ENCODE measurements at regions not wholly inside any gene's neighbourhood (a gene's known extent, or its start where the extent isn't known, plus 50 kb on each side); places are given as distances from the start of the nearest gene placed in this dataset.

- CTCF ChIA-PET: no interaction called here
- H3K9me3 ChIP-seq (ENCODE audit: low read depth, low read length, poor library complexity, severe bottlenecking): no peaks in the 10 kb centered on the region
- no peaks in the 10 kb centered on the region for H3K36me3 ChIP-seq (ENCODE audit: insufficient read depth, low read length, poor library complexity, severe bottlenecking)
- DNase-seq (ENCODE audit: low spot score): no peak
- no peak overlapping the region for H3K4me3 ChIP-seq (ENCODE audit: low read depth, low read length, poor library complexity, severe bottlenecking)
- POLR2A ChIA-PET (ENCODE audit: low non-redundant PET): no interaction called here
- H3K4me1 ChIP-seq (ENCODE audit: insufficient read depth, low read length, poor library complexity, severe bottlenecking): no peaks in the 10 kb centered on the region
- intact Hi-C loops (cut with micrococcal nuclease; ENCODE audit: unreplicated experiment): no loop called here
- H3K27ac ChIP-seq (ENCODE audit: low read depth, low read length, poor library complexity, severe bottlenecking): no peak overlapping the region
- no TSS peak for BruUV-seq (replicated peaks)
- no peak for TF ChIP-seq CTCF (conservative IDR thresholded peaks at IDR 0.05; ENCODE audit: low read depth, low read length)
- TF ChIP-seq EZH2 (IDR thresholded peaks at IDR 0.05; ENCODE audit: borderline replicate concordance, low read depth, low read length, poor library complexity, severe bottlenecking): no peak
- H3K27me3 ChIP-seq (replicated peaks; ENCODE audit: insufficient read depth, low read depth, low read length, poor library complexity): no peaks in the 10 kb centered on the region
Measured at GRCh38 chr13:69094485-69094884, 1013.1 kb upstream of the ATXN8OS start.

- no peaks in the 10 kb centered on the region for H3K27me3 ChIP-seq (replicated peaks; ENCODE audit: insufficient read depth, low read depth, low read length, poor library complexity)
- no peak overlapping the region for H3K27ac ChIP-seq (ENCODE audit: low read depth, low read length, poor library complexity, severe bottlenecking)
- no peak for TF ChIP-seq CTCF (conservative IDR thresholded peaks at IDR 0.05; ENCODE audit: low read depth, low read length)
- no peak for TF ChIP-seq EZH2 (IDR thresholded peaks at IDR 0.05; ENCODE audit: borderline replicate concordance, low read depth, low read length, poor library complexity, severe bottlenecking)
- no peak for DNase-seq (ENCODE audit: low spot score)
- ChIA-PET CTCF (no interaction called here), POLR2A (ENCODE audit: low non-redundant PET) (no interaction called here)
- BruUV-seq (replicated peaks): no TSS peak
- no peaks in the 10 kb centered on the region for H3K4me1 ChIP-seq (ENCODE audit: insufficient read depth, low read length, poor library complexity, severe bottlenecking)
- no peaks in the 10 kb centered on the region for H3K36me3 ChIP-seq (ENCODE audit: insufficient read depth, low read length, poor library complexity, severe bottlenecking)
- no peak overlapping the region for H3K4me3 ChIP-seq (ENCODE audit: low read depth, low read length, poor library complexity, severe bottlenecking)
- H3K9me3 ChIP-seq (ENCODE audit: low read depth, low read length, poor library complexity, severe bottlenecking): peaks cover 2% of the 10 kb centered on the region
- intact Hi-C loops (cut with micrococcal nuclease; ENCODE audit: unreplicated experiment): no loop called here
Measured at GRCh38 chr13:69092615-69093322, 1014.9 kb upstream of the ATXN8OS start.

- CTCF ChIA-PET: no interaction called here
- POLR2A ChIA-PET (ENCODE audit: low non-redundant PET): no interaction called here
- TF ChIP-seq EZH2 (IDR thresholded peaks at IDR 0.05; ENCODE audit: borderline replicate concordance, low read depth, low read length, poor library complexity, severe bottlenecking): no peak
- TF ChIP-seq CTCF (conservative IDR thresholded peaks at IDR 0.05; ENCODE audit: low read depth, low read length): no peak
- Histone ChIP-seq H3K36me3 (ENCODE audit: insufficient read depth, low read length, poor library complexity, severe bottlenecking) (no peaks in the 10 kb centered on the region), H3K4me1 (ENCODE audit: insufficient read depth, low read length, poor library complexity, severe bottlenecking) (no peaks in the 10 kb centered on the region), H3K27ac (ENCODE audit: low read depth, low read length, poor library complexity, severe bottlenecking) (no peak overlapping the region), H3K27me3 (replicated peaks; ENCODE audit: insufficient read depth, low read depth, low read length, poor library complexity) (peaks cover 4% of the 10 kb centered on the region), H3K4me3 (ENCODE audit: low read depth, low read length, poor library complexity, severe bottlenecking) (no peak overlapping the region), H3K9me3 (ENCODE audit: low read depth, low read length, poor library complexity, severe bottlenecking) (no peaks in the 10 kb centered on the region)
- intact Hi-C loops (cut with micrococcal nuclease; ENCODE audit: unreplicated experiment): no loop called here
- BruUV-seq (replicated peaks): no TSS peak
- no peak for DNase-seq (ENCODE audit: low spot score)
Measured at GRCh38 chr13:69077267-69077666, 1030.4 kb upstream of the ATXN8OS start.

Data from A673 (cell line).